ENCODE measurements at regions not wholly inside any gene's neighbourhood (a gene's known extent, or its start where the extent isn't known, plus 50 kb on each side); places are given as distances from the start of the nearest gene placed in this dataset.

DNA sequence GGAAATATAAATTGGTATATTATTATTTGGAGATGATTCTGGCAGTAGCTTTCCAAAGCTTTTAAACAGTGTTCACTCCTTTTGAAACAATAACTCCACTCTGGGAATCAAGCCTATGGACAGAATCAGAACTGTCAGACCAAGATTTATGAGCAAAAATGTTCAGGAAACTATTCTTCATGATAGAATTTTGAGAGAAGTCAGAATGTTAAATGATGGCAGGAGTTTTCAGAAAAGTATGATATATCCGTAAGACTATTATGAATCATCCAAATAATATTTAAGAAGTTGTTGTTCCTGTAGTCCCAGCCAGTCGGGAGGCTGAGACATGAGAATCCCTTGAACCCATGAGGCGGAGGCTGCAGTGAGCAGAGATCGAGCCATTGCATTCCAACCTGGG is 50.5 kb upstream of the ADGRG2 start:
- H3K27ac ChIP-seq: no peak overlapping the region
- H3K9me3 ChIP-seq: no peaks in the 10 kb centered on the region
- no peaks in the 10 kb centered on the region for H3K4me1 ChIP-seq
- TF ChIP-seq, protein P1, sequence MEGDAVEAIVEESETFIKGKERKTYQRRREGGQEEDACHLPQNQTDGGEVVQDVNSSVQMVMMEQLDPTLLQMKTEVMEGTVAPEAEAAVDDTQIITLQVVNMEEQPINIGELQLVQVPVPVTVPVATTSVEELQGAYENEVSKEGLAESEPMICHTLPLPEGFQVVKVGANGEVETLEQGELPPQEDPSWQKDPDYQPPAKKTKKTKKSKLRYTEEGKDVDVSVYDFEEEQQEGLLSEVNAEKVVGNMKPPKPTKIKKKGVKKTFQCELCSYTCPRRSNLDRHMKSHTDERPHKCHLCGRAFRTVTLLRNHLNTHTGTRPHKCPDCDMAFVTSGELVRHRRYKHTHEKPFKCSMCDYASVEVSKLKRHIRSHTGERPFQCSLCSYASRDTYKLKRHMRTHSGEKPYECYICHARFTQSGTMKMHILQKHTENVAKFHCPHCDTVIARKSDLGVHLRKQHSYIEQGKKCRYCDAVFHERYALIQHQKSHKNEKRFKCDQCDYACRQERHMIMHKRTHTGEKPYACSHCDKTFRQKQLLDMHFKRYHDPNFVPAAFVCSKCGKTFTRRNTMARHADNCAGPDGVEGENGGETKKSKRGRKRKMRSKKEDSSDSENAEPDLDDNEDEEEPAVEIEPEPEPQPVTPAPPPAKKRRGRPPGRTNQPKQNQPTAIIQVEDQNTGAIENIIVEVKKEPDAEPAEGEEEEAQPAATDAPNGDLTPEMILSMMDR (IDR thresholded peaks at IDR 0.05): no peak
- H3K36me3 ChIP-seq (ENCODE audit: insufficient read depth in 1 of 2, low read depth in 1 of 2): no peaks in the 10 kb centered on the region
- peaks cover 0 to 3% (median 0%) of the 10 kb centered on the region in 3 donors for H3K27me3 ChIP-seq (ENCODE audit: insufficient read depth in 3 of 3, low read length in 2 of 3)
- intact Hi-C loops (cut with DNase I): no loop called here
- no peak overlapping the region for H3K4me3 ChIP-seq
- ATAC-seq: no peak
- no peak for DNase-seq
- WGBS, 3 donors: 80 to 84% (median 83%) methylated on average over 4 of the region's 4 CpGs

DNA sequence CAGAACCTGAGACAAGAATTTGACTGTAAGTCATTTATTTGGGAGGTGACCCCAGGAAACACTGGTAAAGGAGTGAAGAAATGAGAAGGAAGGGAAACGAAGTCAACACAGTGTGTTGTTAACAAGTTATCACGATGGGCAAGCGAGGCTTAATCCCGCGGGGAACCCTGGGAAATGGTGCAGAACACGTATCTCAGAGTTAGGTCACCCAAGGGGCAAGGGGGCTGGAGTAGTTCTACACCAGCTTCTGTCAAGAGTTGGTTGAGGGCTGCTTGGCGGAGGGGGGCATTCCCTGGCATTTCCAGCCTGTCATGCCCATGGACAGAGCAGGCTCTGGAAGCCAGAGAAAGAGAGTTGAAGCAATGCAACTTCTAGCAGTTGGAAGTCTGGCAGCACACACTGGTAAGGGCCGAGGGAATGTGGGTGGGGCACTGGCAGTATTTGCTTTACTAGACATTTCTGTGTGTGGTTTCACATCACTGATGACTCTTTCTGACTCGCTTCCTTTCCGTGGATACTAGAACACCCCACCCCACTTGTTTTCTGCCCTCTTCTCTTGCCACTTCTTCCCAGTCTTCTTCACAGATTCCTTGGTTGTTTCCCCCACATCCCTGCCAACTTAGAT is 52.2 kb upstream of the ADGRG2 start:
- no peaks in the 10 kb centered on the region for H3K9me3 ChIP-seq
- no peaks in the 10 kb centered on the region for H3K4me1 ChIP-seq
- no peak overlapping the region for H3K4me3 ChIP-seq
- ATAC-seq: no peak
- no peaks in the 10 kb centered on the region for H3K36me3 ChIP-seq (ENCODE audit: insufficient read depth in 1 of 2, low read depth in 1 of 2)
- 56 to 62% (median 62%) methylated on average over 10 of the region's 10 CpGs for WGBS, 3 donors
- TF ChIP-seq, protein P1 (IDR thresholded peaks at IDR 0.05): no peak
- intact Hi-C loops (cut with DNase I): no loop called here
- H3K27ac ChIP-seq: no peak overlapping the region
- H3K27me3 ChIP-seq (ENCODE audit: insufficient read depth in 3 of 3, low read length in 2 of 3): peaks cover 0 to 6% (median 0%) of the 10 kb centered on the region in 3 donors
- DNase-seq: peak in 1 of 2 donors; percentile 18

DNA sequence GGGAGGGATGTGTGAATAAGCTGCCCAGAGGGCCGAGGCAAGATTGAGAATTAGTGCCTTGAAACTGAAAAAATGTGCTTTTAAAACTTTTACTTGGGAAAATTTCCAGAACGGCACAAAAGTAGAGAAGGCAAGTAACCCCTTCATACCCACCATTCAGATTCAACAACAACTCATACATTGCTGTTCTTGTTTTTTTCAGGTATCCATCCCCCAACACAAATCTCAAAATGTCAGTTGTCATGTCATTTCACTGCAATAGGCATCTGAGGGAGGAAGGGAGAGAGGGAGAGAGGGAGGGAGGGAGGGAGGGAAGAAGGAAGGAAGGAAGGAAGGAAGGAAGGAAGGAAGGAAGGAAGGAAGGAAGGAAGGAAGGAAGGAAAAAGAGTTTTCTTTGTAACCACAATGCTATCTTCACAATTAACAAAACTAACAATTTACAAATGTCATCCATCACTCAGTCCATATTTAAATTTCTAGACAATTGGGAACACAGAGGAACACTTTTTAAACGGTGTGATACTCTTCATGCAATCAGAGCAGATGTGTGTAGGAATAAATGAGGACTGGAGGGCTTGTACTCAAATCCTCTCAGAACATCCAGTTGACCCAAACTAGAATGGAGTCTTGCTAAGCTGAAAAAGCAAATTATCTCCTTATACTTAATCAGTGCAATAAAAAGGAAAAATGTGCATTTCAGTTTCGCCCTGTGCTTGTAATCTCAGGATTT is 54.8 kb upstream of the ADGRG2 start:
- H3K27ac ChIP-seq: no peak overlapping the region

DNA sequence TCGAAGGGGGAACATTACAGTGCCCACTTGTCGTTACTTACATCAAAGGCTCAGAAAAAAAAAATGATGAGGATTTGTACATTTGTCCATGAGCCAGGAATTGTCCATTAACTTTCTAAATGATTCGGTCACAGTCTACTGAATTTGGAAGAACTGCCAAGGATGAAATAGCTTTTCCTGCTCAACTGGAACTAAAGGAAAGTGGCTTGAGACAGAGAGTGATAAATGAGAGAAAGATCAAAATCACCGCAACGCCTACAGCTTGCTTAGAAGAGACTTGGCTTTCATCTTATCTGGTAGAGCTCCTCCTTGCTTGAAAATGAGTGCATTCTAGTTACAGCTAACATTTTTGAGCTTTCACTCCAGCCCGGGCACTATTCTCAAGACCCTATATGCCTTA is 55.5 kb upstream of the ADGRG2 start:
- intact Hi-C loops (cut with DNase I): no loop called here
- Histone ChIP-seq H3K27ac (no peak overlapping the region), H3K27me3 (ENCODE audit: insufficient read depth in 3 of 3, low read length in 2 of 3) (peaks cover 0 to 6% (median 0%) of the 10 kb centered on the region in 3 donors), H3K36me3 (ENCODE audit: insufficient read depth in 1 of 2, low read depth in 1 of 2) (no peaks in the 10 kb centered on the region), H3K9me3 (no peaks in the 10 kb centered on the region), H3K4me3 (no peak overlapping the region), H3K4me1 (no peaks in the 10 kb centered on the region)
- 30 to 52% (median 31%) methylated on average over 6 of the region's 6 CpGs for WGBS, 3 donors
- TF ChIP-seq, protein P1 (IDR thresholded peaks at IDR 0.05): no peak
- no peak for DNase-seq
- ATAC-seq: no peak

More for the DNA sequence above, 54.8 kb upstream of the ADGRG2 start:
- H3K4me1 ChIP-seq: no peaks in the 10 kb centered on the region
- 20 to 29% (median 28%) methylated on average over 4 of the region's 4 CpGs for WGBS, 3 donors
- no peaks in the 10 kb centered on the region for H3K36me3 ChIP-seq (ENCODE audit: insufficient read depth in 1 of 2, low read depth in 1 of 2)
- no peaks in the 10 kb centered on the region for H3K9me3 ChIP-seq
- TF ChIP-seq, protein P1 (IDR thresholded peaks at IDR 0.05): no peak
- intact Hi-C loops (cut with DNase I): no loop called here
- H3K4me3 ChIP-seq: no peak overlapping the region
- H3K27me3 ChIP-seq (ENCODE audit: insufficient read depth in 3 of 3, low read length in 2 of 3): peaks cover 0 to 6% (median 0%) of the 10 kb centered on the region in 3 donors
- ATAC-seq (no peak), DNase-seq (no peak)

All from psoas muscle (tissue), 7 donors.